Type B pancreatic cell (in vitro differentiated cells): ENCODE measurements at regions not wholly inside any gene's neighbourhood (a gene's known extent, or its start where the extent isn't known, plus 50 kb on each side); places are given as distances from the start of the nearest gene placed in this dataset.

Experiments used
- DNase-seq: peaks from one replicate; pipeline ENCODE4 v3.0.0; 2021; ENCODE audit warnings: mixed read lengths; ENCODE audit not compliant: unreplicated experiment; ENCODE audit errors: extremely low spot score
- H3K27ac Mint-ChIP-seq: 2 replicates; pipeline ENCODE4 v1.8.0; 2021; ENCODE audit warnings: mild to moderate bottlenecking, mixed read lengths
- H3K27me3 Mint-ChIP-seq: 2 replicates; pipeline ENCODE4 v1.8.0; 2021; ENCODE audit warnings: mixed read lengths
- H3K36me3 Mint-ChIP-seq: 2 replicates; pipeline ENCODE4 v1.8.0; 2021; ENCODE audit warnings: mixed read lengths
- H3K4me1 Mint-ChIP-seq: one replicate; pipeline ENCODE4 v1.8.0; 2021; ENCODE audit warnings: mixed read lengths; ENCODE audit not compliant: unreplicated experiment
- H3K4me3 Mint-ChIP-seq: 2 replicates; pipeline ENCODE4 v1.8.0; 2021; ENCODE audit warnings: mild to moderate bottlenecking, mixed read lengths
- H3K9me3 Mint-ChIP-seq: 2 replicates; pipeline ENCODE4 v1.8.0; 2021; ENCODE audit warnings: mixed read lengths
- CTCF ChIP-seq: fragments of 200-600 bp; sonication (generic); conservative IDR thresholded peaks from 2 replicates; pipeline ENCODE4 v1.5.0; 2021; ENCODE audit warnings: antibody characterized with exemption, mild to moderate bottlenecking

- H3K36me3 Mint-ChIP-seq: no peaks in the 10 kb centered on the region
- H3K27me3 Mint-ChIP-seq: no peaks in the 10 kb centered on the region
- DNase-seq: no peak
- TF ChIP-seq CTCF: no peak
- H3K27ac Mint-ChIP-seq: no peak overlapping the region
- no peak overlapping the region for H3K4me3 Mint-ChIP-seq
- no peaks in the 10 kb centered on the region for H3K4me1 Mint-ChIP-seq
- H3K9me3 Mint-ChIP-seq: peaks cover 5% of the 10 kb centered on the region
These were observed 124.3 kb upstream of the UGT8 start for GRCh38 chr4:114474188-114474800.

- H3K27ac Mint-ChIP-seq: no peak overlapping the region
- H3K27me3 Mint-ChIP-seq: no peaks in the 10 kb centered on the region
- H3K4me1 Mint-ChIP-seq: no peaks in the 10 kb centered on the region
- no peak for TF ChIP-seq CTCF
- no peak overlapping the region for H3K4me3 Mint-ChIP-seq
- no peaks in the 10 kb centered on the region for H3K36me3 Mint-ChIP-seq
- no peak for DNase-seq
- H3K9me3 Mint-ChIP-seq: peaks cover 5% of the 10 kb centered on the region
These were observed 122.3 kb upstream of the UGT8 start for GRCh38 chr4:114476310-114476709.

GRCh38 chr4:114479595-114479994 lies 119.0 kb upstream of the UGT8 start:
- Mint-ChIP-seq H3K4me3 (no peak overlapping the region), H3K27ac (no peak overlapping the region), H3K36me3 (no peaks in the 10 kb centered on the region), H3K27me3 (no peaks in the 10 kb centered on the region), H3K4me1 (peaks cover 2% of the 10 kb centered on the region), H3K9me3 (peaks cover 5% of the 10 kb centered on the region)
- no peak for TF ChIP-seq CTCF
- no peak for DNase-seq

GRCh38 chr4:114481856-114482255 lies 116.8 kb upstream of the UGT8 start:
- no peak for DNase-seq
- H3K4me3 Mint-ChIP-seq: no peak overlapping the region
- H3K27ac Mint-ChIP-seq: no peak overlapping the region
- H3K4me1 Mint-ChIP-seq: peaks cover 13% of the 10 kb centered on the region
- no peaks in the 10 kb centered on the region for H3K27me3 Mint-ChIP-seq
- no peak for TF ChIP-seq CTCF
- peaks cover 5% of the 10 kb centered on the region for H3K9me3 Mint-ChIP-seq
- H3K36me3 Mint-ChIP-seq: no peaks in the 10 kb centered on the region

- Mint-ChIP-seq H3K9me3 (no peaks in the 10 kb centered on the region), H3K27ac (no peak overlapping the region), H3K4me1 (peaks cover 13% of the 10 kb centered on the region), H3K36me3 (no peaks in the 10 kb centered on the region), H3K27me3 (no peaks in the 10 kb centered on the region), H3K4me3 (no peak overlapping the region)
- no peak for TF ChIP-seq CTCF
- no peak for DNase-seq
These were observed 111.5 kb upstream of the UGT8 start for GRCh38 chr4:114487101-114487500.
